ENCODE measurements at regions not wholly inside any gene's neighbourhood (a gene's known extent, or its start where the extent isn't known, plus 50 kb on each side); places are given as distances from the start of the nearest gene placed in this dataset.

DNA sequence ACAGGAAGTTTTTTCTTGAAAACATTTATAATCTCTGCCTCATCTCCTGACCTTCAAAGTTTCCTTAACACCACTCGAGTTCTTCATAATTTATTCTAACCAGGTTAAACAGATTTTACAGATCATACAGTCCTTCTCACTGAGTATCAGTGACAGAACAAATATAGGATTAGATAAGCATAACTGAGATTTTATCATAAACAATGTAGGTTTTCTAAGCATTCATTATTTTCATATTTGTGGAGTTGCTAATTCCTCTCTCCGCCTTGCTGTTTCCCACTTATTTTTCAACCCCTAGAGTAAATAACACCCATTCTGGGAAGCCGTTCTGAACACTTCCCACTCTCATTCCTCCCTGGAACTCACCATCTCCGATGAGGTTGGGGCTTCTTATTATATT is 229.9 kb downstream of the HACE1 start:
- TF ChIP-seq HDAC2 (IDR thresholded peaks at IDR 0.05) (no peak), CREB1 (IDR thresholded peaks at IDR 0.05; ENCODE audit: low read depth) (no peak)
